Left cardiac atrium (tissue), 4 donors: ENCODE measurements at regions not wholly inside any gene's neighbourhood (a gene's known extent, or its start where the extent isn't known, plus 50 kb on each side); places are given as distances from the start of the nearest gene placed in this dataset.
A peak's percentile ranks its signal among the peaks of the same experiment; 100 is the strongest.
"Not testable (repeated sequence)": the region's sequence is repeated elsewhere in the genome, so short reads cannot be mapped to it uniquely, and the experiment has no call there.

Experiments used
- ATAC-seq, 2 donors: fragments of 200-7000 bp; cut with Tn5 transposase; one replicate each; pipeline ENCODE4 v1.9.1; 2020; ENCODE audit warnings: mild to moderate bottlenecking in 2 of 2, moderate library complexity in 2 of 2
- DNase-seq: peaks from one replicate; pipeline ENCODE4 v3.0.0-alpha.2; 2020
- intact Hi-C, 2 donors: fragments of 100-400 bp; cut with DNase I; formaldehyde crosslinking; loops; one replicate each; pipeline versions ENCODE4 v1.14.1 to v1.15.1; 2022 to 2023
- donor health status: DM: no; HTN: yes; CAD: no.
- donor health status: DM: no; HTN: yes; CAD: no; lungs with severe emphysema.
- donor health status: DM: yes; HTN: yes; CAD: no.
- donor health status: Dilated cardiomyopathy.

DNA sequence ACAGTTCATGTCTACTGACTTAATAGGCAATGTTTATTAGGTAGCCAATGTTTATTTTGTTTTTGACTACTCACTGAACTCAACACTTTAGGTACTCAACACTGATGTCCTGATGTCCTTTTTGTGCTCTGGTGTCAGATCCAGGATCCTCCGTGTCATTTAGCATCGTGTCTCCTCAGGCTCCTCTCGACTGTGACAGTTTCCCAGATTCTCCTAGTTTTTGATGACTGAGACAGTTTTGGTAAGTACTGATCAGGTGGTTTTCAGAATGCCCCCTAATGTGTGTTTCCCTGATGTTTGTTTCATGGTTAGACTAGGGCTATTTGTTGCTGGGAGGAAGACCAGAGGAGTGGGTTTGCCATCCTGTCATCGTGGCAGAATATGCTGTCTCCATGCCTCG is 719.7 kb upstream of the SOX11 start:
- DNase-seq: no peak
- intact Hi-C loops: no loop called here
- ATAC-seq: no peak

DNA sequence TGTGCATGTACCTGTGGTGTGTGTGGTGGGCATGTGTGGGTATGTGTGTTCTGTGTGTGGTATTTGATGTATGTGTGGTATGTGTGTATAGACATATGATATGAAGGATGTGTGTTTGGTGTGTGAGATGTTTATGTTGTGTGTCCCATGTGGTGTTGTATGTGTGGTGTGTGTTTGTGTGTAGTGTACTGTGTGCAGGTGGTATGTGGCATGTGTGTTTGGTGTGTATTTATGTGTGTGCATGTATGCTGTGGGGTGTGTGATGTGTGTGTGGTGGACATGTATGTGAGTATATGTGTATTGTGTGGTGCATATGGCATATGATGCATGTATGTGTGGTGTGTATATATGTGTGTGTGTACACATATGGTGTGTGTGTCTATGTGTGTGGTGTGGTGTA is 718.8 kb upstream of the SOX11 start:
- intact Hi-C loops: no loop called here
- DNase-seq: no peak
- no peak for ATAC-seq

DNA sequence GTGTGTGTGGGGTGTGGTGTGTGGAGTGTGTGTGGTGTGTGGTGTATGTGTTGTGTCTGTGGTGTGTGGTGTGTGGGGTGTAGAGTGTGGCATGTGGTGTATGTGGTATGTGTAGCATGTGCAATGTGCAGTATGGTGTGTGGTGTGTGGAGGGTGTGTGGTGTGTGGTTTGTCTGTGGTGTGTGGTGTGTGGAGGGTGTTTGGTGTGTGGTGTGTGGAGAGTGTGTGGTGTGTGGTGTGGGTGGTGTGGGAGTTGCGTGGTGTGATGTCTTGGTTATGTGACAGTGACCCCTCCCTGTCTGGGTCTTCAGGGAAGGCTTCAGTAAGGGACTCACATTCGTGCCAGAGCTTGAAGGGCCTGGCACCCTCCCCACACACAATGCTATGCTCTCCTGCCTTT is 718.2 kb upstream of the SOX11 start:
- DNase-seq: no peak
- intact Hi-C loops: no loop called here
- ATAC-seq: peak in 1 of 2 donors; percentile 63

DNA sequence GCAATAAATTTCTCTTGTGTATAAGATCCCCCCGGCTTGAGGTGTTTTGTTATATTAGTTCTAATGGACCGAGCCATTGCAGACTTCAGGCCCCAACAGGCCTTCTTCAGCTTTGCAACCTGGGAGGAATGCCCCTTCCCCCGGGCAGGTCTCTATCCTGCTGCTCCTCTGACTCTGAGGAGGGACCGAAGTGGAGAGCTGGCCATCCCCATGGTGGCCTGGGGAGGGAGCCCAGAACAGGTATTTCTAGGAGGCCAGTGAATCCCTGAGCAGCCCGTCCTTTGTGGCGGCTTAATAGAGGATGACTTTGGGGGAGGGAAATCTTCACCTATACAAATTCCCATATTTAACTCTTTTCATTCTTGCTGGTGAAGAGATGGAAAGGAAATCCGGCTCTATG is 715.8 kb upstream of the SOX11 start:
- ATAC-seq (no peak), DNase-seq (no peak)
- intact Hi-C loops: no loop called here

DNA sequence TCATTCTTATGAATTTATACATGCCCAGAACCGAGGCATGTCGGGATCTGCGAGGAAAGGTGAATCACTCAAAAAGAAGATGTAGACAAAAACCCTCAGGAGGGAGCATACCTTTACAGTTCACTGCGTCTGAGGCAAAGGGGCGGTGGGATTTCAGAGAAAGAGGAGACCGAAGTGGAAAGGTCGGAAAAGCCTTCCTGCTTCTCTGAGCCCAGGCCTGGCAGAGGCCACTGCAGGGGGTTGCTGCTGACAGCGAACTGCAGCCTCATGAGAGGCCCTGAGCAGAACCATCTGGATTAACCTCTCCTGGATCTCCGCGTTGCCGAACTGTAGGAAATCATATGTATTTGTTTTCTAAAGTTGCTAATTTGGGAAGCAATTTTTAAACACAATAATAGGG is 713.1 kb upstream of the SOX11 start:
- ATAC-seq (no peak), DNase-seq (no peak)
- intact Hi-C loops: no loop called here

DNA sequence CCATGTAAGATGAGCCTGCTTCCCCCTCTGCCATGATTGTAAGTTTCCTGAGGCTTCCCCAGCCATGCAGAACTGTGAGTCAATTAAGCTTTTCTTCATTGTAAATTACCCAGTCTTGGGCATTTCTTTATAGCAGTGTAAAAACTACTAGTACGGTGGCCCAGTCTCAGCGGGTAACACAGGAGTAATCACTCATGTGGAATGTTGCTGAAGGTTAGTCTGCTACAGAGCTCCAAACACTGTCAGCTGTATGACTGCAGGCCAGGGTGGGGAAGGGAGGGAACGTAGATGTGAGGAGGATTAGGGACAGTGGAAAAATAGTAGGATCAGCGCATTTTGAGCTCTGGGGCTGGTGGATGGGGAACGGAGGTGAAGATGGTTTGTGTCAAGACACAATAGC is 711.2 kb upstream of the SOX11 start:
- intact Hi-C loops: no loop called here
- no peak for DNase-seq
- ATAC-seq: no peak

DNA sequence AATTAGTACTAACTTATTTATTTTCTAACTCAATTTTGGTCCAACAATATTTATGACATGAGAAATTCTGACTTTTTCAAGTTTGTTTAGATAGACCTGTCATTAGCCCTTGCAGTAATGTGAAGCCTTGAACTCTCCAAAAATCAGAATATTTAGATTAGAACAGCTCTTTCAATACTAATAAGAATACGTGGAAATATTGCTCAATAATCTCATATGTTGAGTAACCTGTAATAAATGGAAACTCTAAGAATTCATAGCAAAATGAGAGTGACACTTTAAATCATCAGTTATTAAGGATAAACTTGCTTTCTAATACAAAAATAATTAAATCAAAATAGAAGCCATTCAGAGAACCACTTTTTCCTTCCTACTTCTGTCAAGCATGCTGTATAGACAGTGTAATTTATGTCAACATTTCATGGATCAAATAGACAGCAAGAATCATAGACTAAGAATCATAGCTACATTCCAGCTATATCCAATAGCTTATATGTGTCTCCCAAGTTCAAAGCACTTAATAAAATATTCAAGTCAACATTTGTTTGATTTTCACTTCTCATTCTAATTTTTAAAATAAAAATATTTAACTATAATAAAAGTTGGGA is 710.3 kb upstream of the SOX11 start:
- intact Hi-C loops: no loop called here
- DNase-seq (no peak), ATAC-seq (no peak)

DNA sequence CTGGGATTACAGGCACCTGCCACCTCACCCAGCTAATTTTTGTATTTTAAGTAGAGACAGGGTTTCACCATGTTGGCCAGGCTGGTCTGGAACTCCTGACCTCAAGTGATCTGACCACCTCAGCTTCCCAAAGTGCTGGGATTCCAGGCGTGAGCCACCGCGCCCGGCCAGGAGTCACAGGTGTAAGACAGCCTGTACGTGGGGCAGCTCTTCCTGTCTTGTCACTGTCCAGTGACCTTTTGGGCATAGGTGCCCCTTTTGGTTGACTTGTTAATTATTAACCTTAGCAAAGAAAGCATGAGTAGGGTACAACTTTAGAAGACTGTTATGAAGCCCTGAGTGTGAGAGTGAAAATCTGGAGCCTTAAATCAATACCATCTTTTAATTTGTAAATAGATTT is 703.7 kb upstream of the SOX11 start:
- intact Hi-C loops, DNase-seq, ATAC-seq: not testable (repeated sequence)

DNA sequence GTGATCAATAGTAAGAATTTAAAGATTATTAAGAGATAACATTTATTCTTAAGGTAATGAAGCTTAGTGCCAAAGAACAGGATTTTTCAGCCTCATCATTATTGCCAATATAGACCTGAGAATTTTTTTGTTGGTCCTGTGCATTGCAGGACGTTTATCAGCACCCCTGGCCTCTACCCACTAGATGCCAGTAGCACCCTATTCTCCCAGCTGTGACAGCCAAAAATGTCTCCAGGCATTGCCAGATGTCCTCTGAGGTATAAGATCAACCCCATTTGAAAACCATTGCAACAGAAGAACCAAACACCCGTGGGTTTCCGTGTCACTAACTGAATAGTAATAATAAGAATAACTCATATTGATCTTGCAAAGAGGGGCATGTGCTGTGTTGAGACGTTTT is 700.0 kb upstream of the SOX11 start:
- ATAC-seq: no peak
- DNase-seq: no peak
- intact Hi-C loops: no loop called here

DNA sequence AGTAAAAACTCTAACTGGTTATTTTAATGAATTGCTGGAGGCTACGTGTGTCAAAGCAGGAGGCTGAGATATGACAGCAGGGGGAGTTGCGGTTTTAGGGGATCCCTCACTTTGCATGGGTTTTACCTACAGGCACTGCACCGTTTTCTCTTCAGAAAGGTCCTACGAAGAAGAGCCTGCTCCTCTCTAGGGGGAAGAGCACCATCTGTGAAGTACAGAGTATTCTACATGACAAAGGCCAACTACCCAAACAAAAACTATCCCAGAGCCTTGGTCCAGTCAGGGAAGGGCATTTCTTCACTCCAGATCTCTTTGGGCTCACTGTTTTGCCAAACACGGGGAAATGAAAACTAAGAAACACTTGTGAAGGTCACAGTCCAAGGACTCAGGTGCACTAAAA is 696.7 kb upstream of the SOX11 start:
- DNase-seq: no peak
- intact Hi-C loops: no loop called here
- no peak for ATAC-seq

DNA sequence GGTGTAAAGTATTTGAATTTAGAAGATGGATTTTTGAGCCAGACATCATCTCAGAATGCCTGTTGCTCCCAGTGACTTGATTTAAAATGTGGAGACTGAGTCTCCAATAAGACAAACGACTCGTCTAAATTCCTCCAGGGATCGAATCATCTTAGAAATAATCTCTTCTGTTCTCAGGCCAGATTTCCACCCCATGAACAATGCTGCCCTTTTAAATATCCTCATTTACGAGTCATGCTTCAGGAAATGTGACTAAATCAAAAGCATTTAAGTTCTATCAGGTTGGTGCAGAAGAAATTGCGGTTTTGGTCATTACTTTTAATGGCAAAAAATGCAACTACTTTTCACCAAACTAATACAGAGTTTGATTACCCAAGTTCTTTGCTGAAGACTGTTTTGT is 684.6 kb upstream of the SOX11 start:
- no peak for DNase-seq
- ATAC-seq: no peak
- intact Hi-C loops: no loop called here

DNA sequence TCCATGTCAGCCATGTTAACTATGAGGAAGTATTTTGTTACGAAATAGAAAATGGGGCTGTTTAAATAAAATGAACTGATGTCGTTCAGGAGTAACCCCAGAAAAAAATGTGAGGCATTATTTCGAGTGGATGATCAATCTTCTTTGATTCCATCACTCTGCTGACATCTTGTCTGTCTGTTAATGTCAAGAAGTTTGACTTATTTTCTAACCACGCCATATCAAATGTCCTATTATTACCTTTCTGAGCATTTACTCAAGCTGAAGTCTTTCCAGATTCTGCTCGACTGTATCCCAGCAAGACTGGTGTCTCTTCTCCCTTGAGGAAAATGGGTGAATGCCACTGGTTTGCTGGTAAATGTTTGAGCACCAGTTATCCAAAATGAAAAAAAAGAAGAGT is 672.9 kb upstream of the SOX11 start:
- intact Hi-C loops: no loop called here
- no peak for ATAC-seq
- DNase-seq: no peak

DNA sequence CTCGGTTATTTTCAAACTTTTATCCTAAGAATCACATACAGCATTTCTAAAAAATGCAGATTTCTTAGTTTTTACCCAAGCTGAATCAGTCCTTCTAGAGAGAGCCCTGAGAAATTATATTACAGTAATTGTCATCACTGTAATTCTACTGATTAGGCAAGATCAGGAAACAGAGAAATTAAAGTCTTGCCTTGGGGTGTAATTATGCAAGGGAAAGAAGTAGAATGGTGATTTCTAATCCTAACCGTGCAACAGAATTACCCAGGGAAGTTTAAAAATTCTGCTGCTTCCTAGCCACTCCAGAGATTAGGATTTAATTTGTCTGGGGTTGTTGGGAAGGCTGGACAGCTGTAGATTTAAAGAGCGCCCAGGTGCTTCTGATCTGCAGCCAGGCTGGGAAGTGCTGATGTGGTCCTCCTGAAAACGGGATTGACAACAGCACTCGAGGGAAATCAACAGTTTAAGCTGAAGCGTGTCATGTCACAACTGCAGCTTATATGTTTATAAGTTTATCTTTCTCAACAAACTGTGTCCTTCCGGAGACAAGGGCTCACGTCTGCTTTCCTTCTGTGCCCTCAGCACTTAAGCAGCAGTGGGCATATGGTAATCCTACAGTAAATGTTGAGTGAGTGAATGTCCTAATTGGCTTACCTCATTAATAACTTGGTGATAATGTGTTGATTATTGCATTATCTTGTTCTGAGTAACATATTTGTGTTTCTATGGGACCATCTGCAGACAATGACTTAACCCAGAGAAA is 671.9 kb upstream of the SOX11 start:
- intact Hi-C loops: no loop called here
- ATAC-seq: no peak
- DNase-seq: no peak

DNA sequence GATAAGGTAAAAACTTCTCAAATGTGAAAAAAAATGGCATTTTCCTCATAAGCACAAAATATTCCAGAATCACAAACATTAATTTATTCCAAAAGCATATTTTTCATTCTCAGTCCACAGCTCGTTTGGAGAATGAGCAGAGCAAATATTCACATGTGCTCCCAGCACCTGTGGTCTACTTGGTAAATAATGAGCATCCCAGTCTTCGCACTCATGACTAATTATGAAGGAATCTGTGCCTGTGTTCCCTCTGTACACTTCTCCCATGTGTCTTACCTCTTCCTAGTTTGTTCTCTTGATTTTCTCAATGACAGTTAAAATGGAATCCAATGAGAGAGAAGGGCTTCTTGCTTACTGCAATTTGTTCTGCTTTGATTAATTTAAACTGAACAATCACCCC is 671.0 kb upstream of the SOX11 start:
- no peak for DNase-seq
- intact Hi-C loops: no loop called here
- ATAC-seq: no peak

DNA sequence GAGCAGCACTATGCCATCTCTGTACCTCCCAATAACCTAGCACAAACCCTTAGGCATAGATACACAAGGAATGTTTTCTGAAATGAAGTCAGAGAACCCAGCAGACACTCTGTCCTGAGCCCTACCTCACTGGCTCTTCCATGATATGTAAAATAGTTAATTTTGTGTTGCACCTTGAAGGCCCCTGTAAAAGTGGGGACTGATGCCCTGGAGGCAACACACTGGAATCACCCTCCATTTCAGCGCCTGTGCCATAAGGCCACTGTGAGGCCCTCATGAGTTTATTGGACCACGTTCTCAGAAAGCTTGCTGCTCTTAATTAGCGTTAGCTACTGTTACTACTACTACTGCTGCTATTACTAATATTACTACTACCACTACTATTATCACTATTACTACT is 670.1 kb upstream of the SOX11 start:
- DNase-seq (no peak), ATAC-seq (no peak)
- intact Hi-C loops: no loop called here

DNA sequence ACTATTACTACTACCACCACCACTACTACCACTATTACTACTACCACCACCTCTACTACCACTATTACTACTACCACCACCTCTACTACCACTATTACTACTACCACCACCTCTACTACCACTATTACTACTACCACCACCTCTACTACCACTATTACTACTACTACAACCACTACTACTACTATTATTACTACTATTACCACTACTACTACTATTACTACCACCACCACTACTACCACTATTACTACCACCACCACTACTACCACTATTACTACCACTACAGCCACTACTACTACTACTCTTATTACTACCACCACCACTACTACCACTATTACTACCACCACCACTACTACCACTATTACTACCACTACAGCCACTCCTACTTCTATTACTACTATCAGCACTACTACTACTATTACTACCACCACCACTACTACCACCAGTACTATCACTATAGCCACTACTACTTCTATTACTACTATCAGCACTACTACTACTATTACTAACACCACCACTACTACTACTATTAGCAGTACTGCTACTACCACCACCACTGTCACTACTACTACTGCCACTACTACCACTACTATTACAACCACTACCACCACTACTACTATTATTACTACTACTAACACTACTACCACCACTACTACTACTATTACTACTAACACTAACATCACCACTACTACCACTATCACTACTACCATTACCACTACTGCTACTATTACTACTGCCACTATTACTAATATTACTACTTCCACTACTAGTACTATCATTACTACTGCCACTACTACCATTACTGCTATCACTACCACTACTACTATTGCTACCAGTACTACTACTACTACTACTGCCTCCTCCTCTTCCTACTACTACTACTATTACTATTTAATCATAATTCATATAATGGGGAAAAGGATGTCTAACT is 669.2 kb upstream of the SOX11 start:
- DNase-seq, ATAC-seq, intact Hi-C loops: not testable (repeated sequence)

DNA sequence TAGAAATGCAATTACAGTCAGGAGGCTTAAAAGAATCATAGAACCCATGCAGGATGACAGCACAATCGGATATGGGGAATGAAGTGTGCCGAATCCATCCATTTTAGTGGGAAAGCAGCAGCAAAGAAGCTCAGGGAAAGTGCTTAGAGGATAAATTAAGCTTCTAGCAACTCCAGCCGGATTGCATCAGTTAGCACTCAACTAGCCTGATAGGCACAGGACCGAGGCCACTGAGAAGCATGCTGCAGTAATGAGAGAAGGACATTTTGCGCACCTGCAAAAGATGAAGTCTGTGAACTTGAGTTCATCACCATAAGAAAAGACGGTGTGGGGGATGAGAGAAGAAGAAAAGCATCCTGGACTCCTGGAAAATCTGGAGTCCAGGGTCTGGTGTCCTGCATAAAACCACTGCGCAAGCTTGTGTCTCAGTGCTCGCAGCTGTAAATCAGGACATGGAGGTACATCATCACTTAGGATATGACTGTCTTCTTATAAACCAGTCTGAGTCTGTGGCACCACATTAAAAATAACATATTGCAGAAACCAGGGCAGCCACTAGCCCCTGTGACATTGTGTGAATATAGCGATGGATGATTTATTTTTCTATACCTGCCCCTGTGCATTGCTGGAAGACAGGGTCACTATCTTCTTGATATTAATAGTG is 665.5 kb upstream of the SOX11 start:
- intact Hi-C loops: no loop called here
- DNase-seq: no peak
- ATAC-seq: no peak

DNA sequence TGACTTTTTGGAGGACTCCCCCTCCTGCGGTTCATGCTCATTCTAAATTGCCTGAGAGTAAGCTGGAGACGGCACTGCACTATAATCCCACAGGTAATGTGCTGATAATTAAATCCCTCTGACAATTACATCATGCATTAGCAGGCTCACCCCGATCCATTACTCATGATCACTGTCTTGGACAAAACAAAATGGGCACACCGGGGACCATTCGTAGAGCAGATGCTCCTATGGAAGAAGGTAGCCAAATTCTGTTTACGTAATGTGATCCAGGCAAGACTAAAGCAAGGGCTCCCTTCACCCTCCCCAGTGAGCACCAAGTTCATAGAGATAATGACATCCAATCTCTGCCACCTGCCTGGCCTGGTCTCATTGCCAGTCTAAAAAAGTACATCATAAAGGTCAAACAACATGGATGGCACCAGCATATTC is 657.1 kb upstream of the SOX11 start:
- intact Hi-C loops: no loop called here
- no peak for ATAC-seq
- no peak for DNase-seq

DNA sequence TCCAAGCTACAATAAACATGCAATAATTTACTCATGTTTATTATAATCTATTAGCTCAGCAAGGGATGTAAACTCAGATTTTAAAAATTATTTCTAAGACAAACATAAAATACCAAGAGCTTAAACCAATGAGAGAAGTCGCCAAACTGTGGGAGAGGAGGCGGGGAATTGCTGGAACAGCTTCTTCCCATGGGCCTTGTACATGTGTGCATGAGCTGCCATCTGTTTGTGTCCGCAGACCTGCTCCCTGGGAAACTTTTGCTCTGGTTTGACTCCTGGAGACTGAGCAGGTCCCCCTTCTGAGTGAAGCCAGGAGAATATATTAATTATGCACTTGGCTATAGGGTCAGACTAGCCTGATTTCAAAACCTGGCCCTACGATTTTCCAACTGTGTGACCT is 655.9 kb upstream of the SOX11 start:
- intact Hi-C loops: no loop called here

More for the DNA sequence above, 655.9 kb upstream of the SOX11 start:
- no peak for ATAC-seq
- no peak for DNase-seq
